ENCODE measurements at regions not wholly inside any gene's neighbourhood (a gene's known extent, or its start where the extent isn't known, plus 50 kb on each side); places are given as distances from the start of the nearest gene placed in this dataset.
A peak's percentile ranks its signal among the peaks of the same experiment; 100 is the strongest.
"Not testable (repeated sequence)": the region's sequence is repeated elsewhere in the genome, so short reads cannot be mapped to it uniquely, and the experiment has no call there.

GRCh38 chr2:215831296-215831913, 181.9 kb downstream of the MREG start:
- no peak for DNase-seq (ENCODE audit: low spot score)

- DNase-seq (ENCODE audit: low spot score), result peak; percentile 12
Observed at GRCh38 chr2:215830304-215830703, 183.0 kb downstream of the MREG start.

- DNase-seq (ENCODE audit: low spot score), result no peak
Observed at GRCh38 chr2:215829261-215829660, 184.1 kb downstream of the MREG start.

- peak; percentile 73 for DNase-seq (ENCODE audit: low spot score)
Observed at GRCh38 chr2:215828528-215829184, 184.7 kb downstream of the MREG start.

GRCh38 chr2:215826838-215827441, 186.4 kb downstream of the MREG start:
- DNase-seq (ENCODE audit: low spot score), result no peak

- DNase-seq (ENCODE audit: low spot score), result no peak
Observed at GRCh38 chr2:215826376-215826775, 187.0 kb downstream of the MREG start.

- DNase-seq (ENCODE audit: low spot score), result no peak
Observed at GRCh38 chr2:215825707-215826106, 187.6 kb downstream of the MREG start.

GRCh38 chr2:215821298-215821697, 192.1 kb downstream of the MREG start:
- not testable (repeated sequence) for DNase-seq (ENCODE audit: low spot score)

- DNase-seq (ENCODE audit: low spot score), result not testable (repeated sequence)
Observed at GRCh38 chr2:215819713-215820112, 193.6 kb downstream of the MREG start.

- no peak for DNase-seq (ENCODE audit: low spot score)
Observed at GRCh38 chr2:215817046-215817445, 196.3 kb downstream of the MREG start.

GRCh38 chr2:215816424-215816823, 196.9 kb downstream of the MREG start:
- no peak for DNase-seq (ENCODE audit: low spot score)

GRCh38 chr2:215815960-215816359, 197.4 kb downstream of the MREG start:
- no peak for DNase-seq (ENCODE audit: low spot score)

GRCh38 chr2:215812966-215813365, 200.4 kb downstream of the MREG start:
- no peak for DNase-seq (ENCODE audit: low spot score)

GRCh38 chr2:215811409-215812345, 201.7 kb downstream of the MREG start:
- no peak for DNase-seq (ENCODE audit: low spot score)

GRCh38 chr2:215811003-215811402, 202.3 kb downstream of the MREG start:
- DNase-seq (ENCODE audit: low spot score), result no peak

GRCh38 chr2:215808996-215809395, 204.4 kb downstream of the MREG start:
- DNase-seq (ENCODE audit: low spot score), result no peak

GRCh38 chr2:215808194-215808593, 205.2 kb downstream of the MREG start:
- DNase-seq (ENCODE audit: low spot score), result no peak

- DNase-seq (ENCODE audit: low spot score), result no peak
Observed at GRCh38 chr2:215805493-215805892, 207.9 kb downstream of the MREG start.

GRCh38 chr2:215803150-215803549, 210.2 kb downstream of the MREG start:
- DNase-seq (ENCODE audit: low spot score), result no peak

GRCh38 chr2:215799194-215799593, 214.2 kb downstream of the MREG start:
- DNase-seq (ENCODE audit: low spot score), result no peak

- DNase-seq (ENCODE audit: low spot score), result no peak
Observed at GRCh38 chr2:215797676-215798075, 215.7 kb downstream of the MREG start.

GRCh38 chr2:215796140-215796855, 217.1 kb downstream of the MREG start:
- DNase-seq (ENCODE audit: low spot score), result no peak

Data from iPS-NIHi11 (cell line).